PC-9 (cell line): ENCODE measurements at regions not wholly inside any gene's neighbourhood (a gene's known extent, or its start where the extent isn't known, plus 50 kb on each side); places are given as distances from the start of the nearest gene placed in this dataset.
"Not testable (repeated sequence)": the region's sequence is repeated elsewhere in the genome, so short reads cannot be mapped to it uniquely, and the experiment has no call there.

ENCODE experiments used
- BruUV-seq: library from RNA; stranded (reverse); fragments of 400-500 nt; replicated peaks from 2 replicates; lab custom pipeline; 2021; lab: Mats Ljungman, UMichigan
- CTCF ChIA-PET: fragments of 300-600 bp; sonication (Branson Sonifier 250); formaldehyde crosslinking; loops from one replicate; lab custom pipeline; 2022; ENCODE audit warnings: antibody characterized with exemption; lab: Charles Lee
- POLR2A ChIA-PET: fragments of 300-600 bp; sonication (Branson Sonifier 250); formaldehyde crosslinking; loops from one replicate; lab custom pipeline; 2022; ENCODE audit warnings: antibody characterized with exemption; ENCODE audit not compliant: unreplicated experiment; lab: Charles Lee
- DNase-seq, 2 experiments: peaks; one replicate each; pipeline versions ENCODE4 v3.0.0 to v3.0.0-alpha.2; 2015 to 2022; ENCODE audit warnings: mixed read lengths in 1 of 2
- H2AFZ ChIP-seq: fragments of 200-600 bp; sonication (generic); 2 replicates; pipeline ENCODE4 v1.8.1; 2017; ENCODE audit warnings: antibody characterized with exemption
- H3F3A ChIP-seq: fragments of 200-600 bp; sonication (generic); 2 replicates; pipeline ENCODE4 v1.8.1; 2017; ENCODE audit warnings: antibody characterized with exemption, mild to moderate bottlenecking, low read depth; ENCODE audit not compliant: insufficient read depth
- H3K27ac ChIP-seq: fragments of 200-600 bp; sonication (generic); 2 replicates; pipeline ENCODE4 v1.6.1; 2016; ENCODE audit warnings: mixed run types
- H3K27me3 ChIP-seq: fragments of 200-600 bp; sonication (generic); 2 replicates; pipeline ENCODE4 v1.6.1; 2016; ENCODE audit warnings: low read depth, mixed run types; ENCODE audit not compliant: insufficient read depth
- H3K36me3 ChIP-seq: fragments of 200-600 bp; sonication (generic); 2 replicates; pipeline ENCODE4 v1.6.1; 2016; ENCODE audit warnings: low read depth, mixed run types
- H3K4me1 ChIP-seq: fragments of 200-600 bp; sonication (generic); replicated peaks from 2 replicates; pipeline ENCODE4 v1.6.1; 2016; ENCODE audit warnings: mixed run types; ENCODE audit not compliant: insufficient read depth
- H3K4me2 ChIP-seq: fragments of 200-600 bp; sonication (generic); 2 replicates; pipeline ENCODE4 v1.6.1; 2017; ENCODE audit warnings: mixed run types
- H3K4me3 ChIP-seq: fragments of 200-600 bp; sonication (generic); 2 replicates; pipeline ENCODE4 v1.6.1; 2016; ENCODE audit warnings: mixed run types
- H3K79me2 ChIP-seq: fragments of 200-600 bp; sonication (generic); 2 replicates; pipeline ENCODE4 v1.6.1; 2017; ENCODE audit warnings: low read depth, mixed run types
- H3K9me2 ChIP-seq: fragments of 200-600 bp; sonication (generic); 2 replicates; pipeline ENCODE4 v1.8.1; 2017; ENCODE audit warnings: mild to moderate bottlenecking; ENCODE audit not compliant: insufficient read depth
- H3K9me3 ChIP-seq: fragments of 200-600 bp; sonication (generic); 2 replicates; pipeline ENCODE4 v1.8.1; 2016; ENCODE audit warnings: low read depth; ENCODE audit not compliant: insufficient read depth
- H4K20me1 ChIP-seq: fragments of 200-600 bp; sonication (generic); 2 replicates; pipeline ENCODE4 v1.8.1; 2017; ENCODE audit not compliant: insufficient read depth
- CTCF ChIP-seq: fragments of 200-600 bp; sonication (generic); conservative IDR thresholded peaks from 2 replicates; pipeline ENCODE4 v1.6.1; 2017; ENCODE audit warnings: mixed run types, antibody characterized with exemption, mild to moderate bottlenecking, moderate library complexity
- EZH2 ChIP-seq: fragments of 200-600 bp; sonication (generic); IDR thresholded peaks from 2 replicates; pipeline ENCODE4 v1.8.0; 2017; ENCODE audit warnings: antibody characterized with exemption, low read depth
- intact Hi-C: fragments of 100-400 bp; cut with micrococcal nuclease; formaldehyde crosslinking; loops from one replicate; pipeline ENCODE4 v1.10.0; 2022; ENCODE audit not compliant: unreplicated experiment

DNA sequence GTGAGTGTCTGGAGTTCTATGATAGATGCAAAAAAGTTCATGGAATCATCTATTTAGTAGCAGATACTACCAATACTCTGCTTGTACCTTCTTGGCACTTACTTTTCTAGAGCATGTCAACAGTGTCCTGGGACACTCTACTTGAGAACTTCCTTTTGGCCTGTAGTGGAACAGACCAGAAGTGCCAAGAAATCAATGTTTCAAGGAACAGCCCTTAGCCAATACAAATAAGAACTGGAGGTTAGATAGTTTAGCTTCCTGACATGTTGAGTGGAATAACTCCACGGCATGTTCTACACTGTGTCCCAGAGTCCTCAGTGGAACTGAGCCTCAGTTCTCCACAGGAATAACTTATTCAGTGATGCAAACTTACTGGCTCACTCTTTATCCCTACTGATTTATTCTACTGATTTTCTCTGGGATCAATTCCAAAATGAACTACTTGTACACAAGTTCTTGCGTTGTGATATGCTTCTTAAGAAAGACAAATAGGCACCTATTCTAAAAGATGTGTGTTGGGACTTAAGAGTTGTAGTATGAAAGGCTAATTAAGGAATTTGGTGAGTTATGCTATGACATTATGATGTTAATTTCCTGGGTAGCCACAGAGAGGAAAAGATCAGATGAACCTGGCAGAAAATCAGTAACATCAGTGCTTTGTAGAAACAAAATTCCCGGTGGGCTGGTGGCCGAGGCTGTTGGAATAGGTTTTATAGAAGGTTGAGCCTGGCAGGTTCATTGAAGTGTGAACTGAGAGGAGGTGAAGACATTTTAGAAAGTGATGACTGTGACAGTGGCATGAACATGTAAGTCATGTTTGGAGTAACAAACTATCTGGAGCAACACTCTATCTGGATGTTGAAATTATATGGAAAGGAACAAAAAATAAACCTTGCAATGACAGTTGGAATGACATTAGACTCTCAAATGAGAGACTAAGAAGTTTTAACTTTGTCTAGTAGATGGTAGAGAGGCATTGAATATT, 101.8 kb upstream of the RBMS3 start:
- no peak overlapping the region for H3K27ac ChIP-seq
- H3K4me2 ChIP-seq = no peak overlapping the region
- H3K36me3 ChIP-seq = no peaks in the 10 kb centered on the region
- no peak overlapping the region for H3K4me3 ChIP-seq
- no peaks in the 10 kb centered on the region for H3K27me3 ChIP-seq
- H3K4me1 ChIP-seq = no peaks in the 10 kb centered on the region
- BruUV-seq = no TSS peak
- no peak overlapping the region for H2AFZ ChIP-seq
- H3K9me3 ChIP-seq = no peaks in the 10 kb centered on the region
- H3F3A ChIP-seq = no peaks in the 10 kb centered on the region
- POLR2A ChIA-PET = no interaction called here
- no peaks in the 10 kb centered on the region for H3K9me2 ChIP-seq
- no peaks in the 10 kb centered on the region for H4K20me1 ChIP-seq
- CTCF ChIA-PET = no interaction called here
- no peak for DNase-seq
- intact Hi-C loops = no loop called here
- no peak for TF ChIP-seq EZH2
- no peak for TF ChIP-seq CTCF
- no peaks in the 10 kb centered on the region for H3K79me2 ChIP-seq

GRCh38 chr3:29181149-29181780, 99.6 kb upstream of the RBMS3 start:
- H3K4me2 ChIP-seq = 0 out of 2 replicates have a peak overlapping the region, but pooled peaks have one; percentile 24
- H3F3A ChIP-seq = no peaks in the 10 kb centered on the region
- no peaks in the 10 kb centered on the region for H3K4me1 ChIP-seq
- intact Hi-C loops = no loop called here
- H3K27me3 ChIP-seq = no peaks in the 10 kb centered on the region
- no peaks in the 10 kb centered on the region for H4K20me1 ChIP-seq
- no peak for DNase-seq
- H3K79me2 ChIP-seq = no peaks in the 10 kb centered on the region
- ChIA-PET CTCF (no interaction called here), POLR2A (no interaction called here)
- H3K36me3 ChIP-seq = no peaks in the 10 kb centered on the region
- BruUV-seq = no TSS peak
- H3K9me3 ChIP-seq = no peaks in the 10 kb centered on the region
- no peak overlapping the region for H3K4me3 ChIP-seq
- 0 out of 2 replicates have a peak overlapping the region, but pooled peaks have one; percentile 15 for H2AFZ ChIP-seq
- H3K27ac ChIP-seq = no peak overlapping the region
- 0 out of 2 replicates have a peak, but pooled peaks cover 3% of the 10 kb centered on the region for H3K9me2 ChIP-seq
- TF ChIP-seq CTCF = no peak
- TF ChIP-seq EZH2 = no peak

- H2AFZ ChIP-seq = no peak overlapping the region
- no peaks in the 10 kb centered on the region for H3K9me3 ChIP-seq
- no peak overlapping the region for H3K27ac ChIP-seq
- no peak overlapping the region for H3K4me3 ChIP-seq
- H3K79me2 ChIP-seq = no peaks in the 10 kb centered on the region
- no peaks in the 10 kb centered on the region for H3K27me3 ChIP-seq
- intact Hi-C loops = no loop called here
- DNase-seq = no peak
- H3F3A ChIP-seq = no peaks in the 10 kb centered on the region
- H4K20me1 ChIP-seq = no peaks in the 10 kb centered on the region
- no peaks in the 10 kb centered on the region for H3K36me3 ChIP-seq
- ChIA-PET CTCF (no interaction called here), POLR2A (no interaction called here)
- H3K4me1 ChIP-seq = 0 out of 2 replicates have a peak, but pooled peaks cover 4% of the 10 kb centered on the region
- 0 out of 2 replicates have a peak, but pooled peaks cover 3% of the 10 kb centered on the region for H3K9me2 ChIP-seq
- no TSS peak for BruUV-seq
- no peak for TF ChIP-seq EZH2
- TF ChIP-seq CTCF = no peak
- no peak overlapping the region for H3K4me2 ChIP-seq
Observed at GRCh38 chr3:29181872-29182271, 99.0 kb upstream of the RBMS3 start.

DNA sequence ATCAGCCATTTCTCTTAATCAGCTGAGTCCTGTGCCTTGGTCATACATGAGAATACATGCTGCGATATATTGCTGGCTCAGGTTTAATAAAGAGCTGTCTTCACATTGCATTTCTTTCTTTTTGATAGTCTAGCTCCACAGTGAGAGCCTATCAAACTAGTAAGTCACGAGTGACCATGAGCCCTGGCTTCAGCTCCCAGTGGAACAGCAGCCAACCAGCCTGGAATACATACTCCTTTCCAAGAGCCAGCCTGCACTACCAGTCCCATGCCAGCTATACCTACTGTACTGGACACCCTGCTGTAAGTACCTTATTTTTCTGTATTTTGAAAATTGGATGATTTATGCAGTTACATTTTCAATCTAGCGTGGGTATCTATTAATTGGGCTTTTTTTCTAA, 98.0 kb upstream of the RBMS3 start:
- DNase-seq, H3K36me3 ChIP-seq, H3K79me2 ChIP-seq, H3K9me3 ChIP-seq, H2AFZ ChIP-seq, H4K20me1 ChIP-seq, CTCF ChIA-PET, H3K4me2 ChIP-seq, H3F3A ChIP-seq, BruUV-seq, POLR2A ChIA-PET, H3K9me2 ChIP-seq, H3K4me3 ChIP-seq, H3K27ac ChIP-seq, H3K27me3 ChIP-seq, intact Hi-C loops: not testable (repeated sequence)
- peaks cover 13% of the 10 kb centered on the region; the same call in 1 of the 2 replicates for H3K4me1 ChIP-seq
